IMR-90 (cell line): ENCODE measurements at regions not wholly inside any gene's neighbourhood (a gene's known extent, or its start where the extent isn't known, plus 50 kb on each side); places are given as distances from the start of the nearest gene placed in this dataset.

Source experiments
- ATAC-seq: fragments of 200-7000 bp; cut with Tn5 transposase; 2 replicates; pipeline ENCODE4 v1.9.1; 2020; ENCODE audit warnings: low read depth, mild to moderate bottlenecking, moderate library complexity
- BruUV-seq: library from RNA; stranded (reverse); fragments of 400-500 nt; replicated peaks from 2 replicates; lab custom pipeline; 2021; lab: Mats Ljungman, UMichigan
- CTCF ChIA-PET: fragments of 300-600 bp; formaldehyde crosslinking; extraction: SDS; loops from one replicate; lab custom pipeline; 2021; ENCODE audit warnings: antibody characterized with exemption; lab: Yijun Ruan, JAX
- POLR2A ChIA-PET: fragments of 300-600 bp; sonication (Branson Sonifier 250); formaldehyde crosslinking; loops from one replicate; lab custom pipeline; 2022; ENCODE audit warnings: antibody characterized with exemption; ENCODE audit not compliant: unreplicated experiment; lab: Charles Lee
- DNase-seq: peaks from one replicate; pipeline ENCODE4 v3.0.0; 2013
- H2AFZ ChIP-seq: replicated peaks from 2 replicates; pipeline ENCODE3; 2013; ENCODE audit warnings: low read length, mild to moderate bottlenecking; ENCODE audit not compliant: poor library complexity
- H2AK5ac ChIP-seq: 2 replicates; pipeline ENCODE4 v1.6.1; 2013; ENCODE audit warnings: low read depth, low read length, inconsistent platforms
- H2AK9ac ChIP-seq: replicated peaks from 2 replicates; pipeline ENCODE3; 2013; ENCODE audit warnings: mild to moderate bottlenecking, low read depth, low read length, moderate library complexity; ENCODE audit not compliant: poor library complexity
- H2BK120ac ChIP-seq: 2 replicates; pipeline ENCODE4 v1.6.1; 2013; ENCODE audit warnings: low read depth, low read length, inconsistent platforms
- H2BK15ac ChIP-seq: 3 replicates; pipeline ENCODE4 v1.6.1; 2013; ENCODE audit warnings: low read depth, low read length, inconsistent platforms
- H2BK20ac ChIP-seq: 2 replicates; pipeline ENCODE4 v1.6.1; 2013; ENCODE audit warnings: low read depth, mild to moderate bottlenecking, inconsistent platforms, low read length, moderate library complexity
- H2BK5ac ChIP-seq: 2 replicates; pipeline ENCODE4 v1.6.1; 2013; ENCODE audit warnings: mild to moderate bottlenecking, low read depth, low read length, inconsistent platforms; ENCODE audit not compliant: poor library complexity, severe bottlenecking
- H3K14ac ChIP-seq: replicated peaks from 2 replicates; pipeline ENCODE4 v1.6.1; 2013; ENCODE audit warnings: low read depth, low read length, inconsistent platforms
- H3K18ac ChIP-seq: 2 replicates; pipeline ENCODE4 v1.6.1; 2013; ENCODE audit warnings: low read depth, low read length, control low read depth
- H3K23ac ChIP-seq: 2 replicates; pipeline ENCODE4 v1.6.1; 2013; ENCODE audit warnings: low read depth, low read length, inconsistent platforms
- H3K27ac ChIP-seq: 2 replicates; pipeline ENCODE4 v1.5.1; 2013; ENCODE audit warnings: mild to moderate bottlenecking, control low read depth, low read length; ENCODE audit not compliant: insufficient read depth
- H3K27me3 ChIP-seq: 2 replicates; pipeline ENCODE4 v1.6.1; 2013; ENCODE audit warnings: low read length; ENCODE audit not compliant: control insufficient read depth, insufficient read depth
- H3K36me3 ChIP-seq: 2 replicates; pipeline ENCODE4 v1.6.1; 2013; ENCODE audit warnings: low read length, mixed read lengths; ENCODE audit not compliant: control insufficient read depth, insufficient read depth
- H3K4ac ChIP-seq: 2 replicates; pipeline ENCODE4 v1.6.1; 2013; ENCODE audit warnings: low read depth, low read length, inconsistent platforms
- H3K4me1 ChIP-seq: 2 replicates; pipeline ENCODE4 v1.6.1; 2013; ENCODE audit warnings: low read length, mixed read lengths; ENCODE audit not compliant: control insufficient read depth, insufficient read depth
- H3K4me2 ChIP-seq: 2 replicates; pipeline ENCODE4 v1.6.1; 2013; ENCODE audit warnings: low read depth, mild to moderate bottlenecking, control low read depth, low read length, moderate library complexity
- H3K4me3 ChIP-seq: 2 replicates; pipeline ENCODE4 v1.5.1; 2013; ENCODE audit warnings: low read depth, mild to moderate bottlenecking, control low read depth, low read length, moderate library complexity; ENCODE audit not compliant: insufficient read depth
- H3K56ac ChIP-seq: 2 replicates; pipeline ENCODE4 v1.6.1; 2013; ENCODE audit warnings: low read length, inconsistent platforms; ENCODE audit not compliant: insufficient read depth; ENCODE audit errors: extremely low read depth
- H3K79me1 ChIP-seq, 2 experiments: 2 replicates each; pipeline ENCODE4 v1.6.1; 2013; ENCODE audit warnings: low read length in 2 of 2, inconsistent platforms in 1 of 2, low read depth in 1 of 2
- H3K9ac ChIP-seq: 2 replicates; pipeline ENCODE4 v1.6.1; 2013; ENCODE audit warnings: low read depth, low read length, control low read depth
- H3K9me1 ChIP-seq: 2 replicates; pipeline ENCODE4 v1.6.1; 2013; ENCODE audit warnings: low read length, inconsistent platforms; ENCODE audit not compliant: insufficient read depth
- H3K9me3 ChIP-seq: 2 replicates; pipeline ENCODE4 v1.6.1; 2013; ENCODE audit warnings: low read length; ENCODE audit not compliant: control insufficient read depth, insufficient read depth
- H4K20me1 ChIP-seq: 2 replicates; pipeline ENCODE4 v1.6.1; 2013; ENCODE audit warnings: low read length, inconsistent platforms; ENCODE audit not compliant: insufficient read depth
- H4K5ac ChIP-seq: 2 replicates; pipeline ENCODE4 v1.6.1; 2013; ENCODE audit warnings: mild to moderate bottlenecking, low read depth, low read length, control low read depth
- H4K8ac ChIP-seq, 2 experiments: 2 replicates each; pipeline ENCODE4 v1.6.1; 2013; ENCODE audit warnings: low read depth in 2 of 2, low read length in 2 of 2, control low read depth in 1 of 2, inconsistent platforms in 1 of 2
- H4K91ac ChIP-seq: 2 replicates; pipeline ENCODE4 v1.6.1; 2013; ENCODE audit warnings: low read depth, low read length, inconsistent platforms; ENCODE audit not compliant: insufficient read depth
- BHLHE40 ChIP-seq: fragments of 150-350 bp; IDR thresholded peaks from 2 replicates; pipeline ENCODE4 v1.6.1; 2016; ENCODE audit warnings: mild to moderate bottlenecking, low read depth, low read length
- CEBPB ChIP-seq: IDR thresholded peaks from 2 replicates; pipeline ENCODE4 v1.6.1; 2012; ENCODE audit warnings: low read depth, low read length, improper control_type of control experiment
- POLR2A ChIP-seq: IDR thresholded peaks from 2 replicates; pipeline ENCODE4 v1.6.1; 2012; ENCODE audit warnings: mild to moderate bottlenecking, low read depth, low read length
- RCOR1 ChIP-seq: IDR thresholded peaks from 2 replicates; pipeline ENCODE4 v1.6.1; 2012; ENCODE audit warnings: mild to moderate bottlenecking, low read length, improper control_type of control experiment; ENCODE audit not compliant: insufficient replicate concordance
- SMC3 ChIP-seq: fragments of 150-350 bp; IDR thresholded peaks from 2 replicates; pipeline ENCODE4 v1.6.1; 2016; ENCODE audit warnings: low read depth, mild to moderate bottlenecking, antibody characterized with exemption, low read length, moderate library complexity
- WGBS, 2 experiments: methylation state at CpG; one replicate each; pipeline versions ENCODE4 v1.1.5 to v1.1.7; 2013; ENCODE audit warnings: missing lambda C conversion rate in 2 of 2; ENCODE audit not compliant: insufficient read length in 1 of 2; ENCODE audit errors: extremely low coverage in 2 of 2; 5-methylcytosine and 5-hydroxymethylcytosine counted together
- dilution Hi-C: fragments of 300-500 bp; cut with HindIII; formaldehyde crosslinking; loops from one replicate; pipeline ENCODE4 v1.14.3; 2018; ENCODE audit warnings: low sequenced_read_pairs; ENCODE audit not compliant: unreplicated experiment
- in situ Hi-C: fragments of 300-500 bp; cut with MboI; formaldehyde crosslinking; loops from 3 replicates; pipeline ENCODE4 v1.14.3; 2019; ENCODE audit warnings: low sequenced_read_pairs, inconsistent platforms, mixed read lengths
- intact Hi-C: fragments of 100-400 bp; cut with micrococcal nuclease; formaldehyde crosslinking; loops from 2 replicates; pipeline ENCODE4 v1.10.0; 2022

GRCh38 chr3:177594096-177594495 is 396.8 kb upstream of the TBL1XR1 start:
- H2AFZ ChIP-seq = no peak overlapping the region
- peak overlapping the region; percentile 33; the same call in 1 of the 2 replicates for H3K14ac ChIP-seq
- no peak overlapping the region; the same call in 1 of the 2 replicates for H4K91ac ChIP-seq
- no peak overlapping the region for H3K27ac ChIP-seq
- dilution Hi-C loops = no loop called here
- intact Hi-C loops = loop anchor here (10.0 kb wide), 1 partner anchor 399 kb away; the partner anchor contains the start of gene TBL1XR1
- no peak for TF ChIP-seq POLR2A
- no peak for TF ChIP-seq RCOR1
- TF ChIP-seq CEBPB = peak; percentile 20; the same call in 1 of the 2 replicates
- TF ChIP-seq BHLHE40 = no peak
- no peak for TF ChIP-seq SMC3
- H3K9ac ChIP-seq = no peak overlapping the region
- no peaks in the 10 kb centered on the region for H3K79me1 ChIP-seq
- peak overlapping the region; percentile 54 for H3K18ac ChIP-seq
- POLR2A ChIA-PET = no interaction called here
- peak overlapping the region; percentile 23; the same call in 1 of the 2 replicates for H3K23ac ChIP-seq
- H2AK9ac ChIP-seq = no peak overlapping the region
- ATAC-seq = no peak
- BruUV-seq = no TSS peak
- H4K20me1 ChIP-seq = no peaks in the 10 kb centered on the region
- H3K56ac ChIP-seq = no peak overlapping the region
- peaks cover 23% of the 10 kb centered on the region for H3K4me1 ChIP-seq
- H3K4me2 ChIP-seq = no peak overlapping the region
- H3K36me3 ChIP-seq = no peaks in the 10 kb centered on the region
- 98% methylated on average over 5 of the region's 6 CpGs; no CpG with 5 or more reads in 1 of the 2 experiments for WGBS, 2 experiments
- H4K5ac ChIP-seq = peak overlapping the region; percentile 6; the same call in 1 of the 2 replicates
- H2AK5ac ChIP-seq = peak overlapping the region; percentile 73; the same call in 1 of the 2 replicates
- no peaks in the 10 kb centered on the region for H3K27me3 ChIP-seq
- no peaks in the 10 kb centered on the region for H3K9me3 ChIP-seq
- H3K4me3 ChIP-seq = no peak overlapping the region
- peak overlapping the region; percentile 18; the same call in 1 of the 2 replicates for H2BK20ac ChIP-seq
- in situ Hi-C loops = no loop called here
- H2BK5ac ChIP-seq = no peak overlapping the region
- peak overlapping the region; percentile 21; the same call in 1 of the 2 replicates for H2BK120ac ChIP-seq
- peak overlapping the region in 1 of 2 experiments; percentile 26; a peak in 2 of 4 replicates for H4K8ac ChIP-seq
- H3K9me1 ChIP-seq = peaks cover 10% of the 10 kb centered on the region
- CTCF ChIA-PET = interaction anchor here (0.6 kb wide), 1 partner anchor 702 kb away, joined by 4 read pairs; no protein-coding TSS in a partner anchor
- H2BK15ac ChIP-seq = peak overlapping the region; percentile 51; the same call in 1 of the 3 replicates
- H3K4ac ChIP-seq = peak overlapping the region; percentile 21; the same call in 1 of the 2 replicates
- DNase-seq = no peak
